Tibial artery (tissue), 4 donors: ENCODE measurements at regions not wholly inside any gene's neighbourhood (a gene's known extent, or its start where the extent isn't known, plus 50 kb on each side); places are given as distances from the start of the nearest gene placed in this dataset.

ENCODE experiments used
- DNase-seq, 2 donors: peaks; one replicate each; pipeline ENCODE4 v3.0.0-alpha.2; 2019
- H3K27ac ChIP-seq, 2 donors: fragments of 200-600 bp; sonication (generic) in 1 of 2; 1 replicate in 1 of 2; 2 replicates in 1 of 2; pipeline ENCODE4 v1.5.1; 2018 to 2019; ENCODE audit warnings: mild to moderate bottlenecking in 1 of 2
- H3K27me3 ChIP-seq, 2 donors: fragments of 200-600 bp; sonication (generic) in 1 of 2; one replicate each; pipeline versions ENCODE4 v1.5.1 to v1.6.0; 2016 to 2019
- H3K36me3 ChIP-seq, 3 donors: fragments of 200-600 bp; sonication (generic) in 2 of 3; one replicate each; pipeline ENCODE4 v1.5.1; 2016 to 2019; ENCODE audit warnings: mild to moderate bottlenecking in 2 of 3
- H3K4me1 ChIP-seq, 4 donors: fragments of 200-600 bp; sonication (generic) in 2 of 4; 1 replicate in 3 of 4; 2 replicates in 1 of 4; pipeline ENCODE4 v1.5.1; 2016 to 2019
- H3K4me3 ChIP-seq, 2 donors: fragments of 200-600 bp; sonication (generic) in 1 of 2; 1 replicate in 1 of 2; 2 replicates in 1 of 2; pipeline ENCODE4 v1.5.1; 2018 to 2019; ENCODE audit warnings: mild to moderate bottlenecking in 2 of 2
- H3K9me3 ChIP-seq, 3 donors: fragments of 200-600 bp; sonication (generic) in 1 of 3; one replicate each; pipeline ENCODE4 v1.5.1; 2016 to 2019
- CTCF ChIP-seq, 2 experiments: fragments of 200-600 bp in 1 of 2; fragments of 450-650 bp in 1 of 2; IDR thresholded peaks; one replicate each; pipeline ENCODE4 v1.5.1; 2017 to 2019; ENCODE audit warnings: antibody characterized with exemption in 2 of 2, mild to moderate bottlenecking in 1 of 2, moderate library complexity in 1 of 2
- intact Hi-C: fragments of 100-400 bp; cut with DNase I; formaldehyde crosslinking; loops from one replicate; pipeline ENCODE4 v1.15.0; 2023; ENCODE audit warnings: low total_unique reads

- Histone ChIP-seq H3K9me3 (no peaks in the 10 kb centered on the region), H3K27me3 (peaks cover 0 to 2% of the 10 kb centered on the region in 2 donors), H3K27ac (no peak overlapping the region), H3K4me3 (no peak overlapping the region), H3K4me1 (no peaks in the 10 kb centered on the region), H3K36me3 (no peaks in the 10 kb centered on the region)
- intact Hi-C loops = no loop called here
- TF ChIP-seq CTCF (IDR thresholded peaks at IDR 0.05) = no peak
- no peak for DNase-seq
Observed at GRCh38 chr12:60872850-60873713, 1277.3 kb downstream of the SLC16A7 start.

- no peak for TF ChIP-seq CTCF (IDR thresholded peaks at IDR 0.05)
- H3K4me3 ChIP-seq = no peak overlapping the region
- H3K27ac ChIP-seq = no peak overlapping the region
- H3K27me3 ChIP-seq = peaks cover 0 to 2% of the 10 kb centered on the region in 2 donors
- intact Hi-C loops = no loop called here
- no peaks in the 10 kb centered on the region for H3K4me1 ChIP-seq
- no peaks in the 10 kb centered on the region for H3K36me3 ChIP-seq
- H3K9me3 ChIP-seq = no peaks in the 10 kb centered on the region
- no peak for DNase-seq
Observed at GRCh38 chr12:60874091-60874490, 1278.3 kb downstream of the SLC16A7 start.

- Histone ChIP-seq H3K27me3 (no peaks in the 10 kb centered on the region), H3K9me3 (no peaks in the 10 kb centered on the region), H3K4me1 (peaks cover 0 to 2% (median 0%) of the 10 kb centered on the region in 4 donors), H3K36me3 (no peaks in the 10 kb centered on the region), H3K27ac (no peak overlapping the region), H3K4me3 (no peak overlapping the region)
- intact Hi-C loops = no loop called here
- no peak for DNase-seq
- no peak for TF ChIP-seq CTCF (IDR thresholded peaks at IDR 0.05)
Observed at GRCh38 chr12:60920841-60921495, 1325.1 kb downstream of the SLC16A7 start.

- H3K4me1 ChIP-seq = peaks cover 0 to 4% (median 1%) of the 10 kb centered on the region in 4 donors
- intact Hi-C loops = no loop called here
- no peak for TF ChIP-seq CTCF (IDR thresholded peaks at IDR 0.05)
- no peaks in the 10 kb centered on the region for H3K27me3 ChIP-seq
- no peak for DNase-seq
- H3K27ac ChIP-seq = no peak overlapping the region
- H3K4me3 ChIP-seq = no peak overlapping the region
- H3K9me3 ChIP-seq = no peaks in the 10 kb centered on the region
- H3K36me3 ChIP-seq = no peaks in the 10 kb centered on the region
Observed at GRCh38 chr12:60921541-60921940, 1325.7 kb downstream of the SLC16A7 start.

- Histone ChIP-seq H3K27me3 (no peaks in the 10 kb centered on the region), H3K36me3 (no peaks in the 10 kb centered on the region), H3K4me3 (no peak overlapping the region), H3K27ac (no peak overlapping the region), H3K4me1 (peaks cover 0 to 5% (median 1%) of the 10 kb centered on the region in 4 donors), H3K9me3 (no peaks in the 10 kb centered on the region)
- DNase-seq = no peak
- intact Hi-C loops = no loop called here
- TF ChIP-seq CTCF (IDR thresholded peaks at IDR 0.05) = no peak
Observed at GRCh38 chr12:60926256-60926655, 1330.4 kb downstream of the SLC16A7 start.
